ENCODE measurements at regions not wholly inside any gene's neighbourhood (a gene's known extent, or its start where the extent isn't known, plus 50 kb on each side); places are given as distances from the start of the nearest gene placed in this dataset.

DNA sequence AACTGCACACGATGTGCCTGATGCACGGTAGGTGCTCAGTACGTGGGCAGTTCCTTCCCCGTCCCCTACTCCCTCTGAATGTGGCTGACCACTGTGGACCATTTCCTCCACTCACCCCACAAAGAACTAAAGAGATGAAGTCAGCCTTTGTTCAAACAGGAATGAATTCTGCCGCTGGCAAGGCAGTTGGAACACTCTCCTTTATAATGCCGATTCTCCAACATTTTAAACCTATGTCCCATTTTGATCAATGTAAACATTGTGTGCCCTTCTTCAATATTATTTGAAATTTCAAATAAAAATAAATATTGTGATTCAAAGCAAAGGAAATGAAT is 57.5 kb upstream of the MEF2A start:
- H3K27ac ChIP-seq = no peak overlapping the region
- ChIA-PET CTCF (no interaction called here), POLR2A (ENCODE audit: low non-redundant PET) (no interaction called here)
- TF ChIP-seq, protein P1, sequence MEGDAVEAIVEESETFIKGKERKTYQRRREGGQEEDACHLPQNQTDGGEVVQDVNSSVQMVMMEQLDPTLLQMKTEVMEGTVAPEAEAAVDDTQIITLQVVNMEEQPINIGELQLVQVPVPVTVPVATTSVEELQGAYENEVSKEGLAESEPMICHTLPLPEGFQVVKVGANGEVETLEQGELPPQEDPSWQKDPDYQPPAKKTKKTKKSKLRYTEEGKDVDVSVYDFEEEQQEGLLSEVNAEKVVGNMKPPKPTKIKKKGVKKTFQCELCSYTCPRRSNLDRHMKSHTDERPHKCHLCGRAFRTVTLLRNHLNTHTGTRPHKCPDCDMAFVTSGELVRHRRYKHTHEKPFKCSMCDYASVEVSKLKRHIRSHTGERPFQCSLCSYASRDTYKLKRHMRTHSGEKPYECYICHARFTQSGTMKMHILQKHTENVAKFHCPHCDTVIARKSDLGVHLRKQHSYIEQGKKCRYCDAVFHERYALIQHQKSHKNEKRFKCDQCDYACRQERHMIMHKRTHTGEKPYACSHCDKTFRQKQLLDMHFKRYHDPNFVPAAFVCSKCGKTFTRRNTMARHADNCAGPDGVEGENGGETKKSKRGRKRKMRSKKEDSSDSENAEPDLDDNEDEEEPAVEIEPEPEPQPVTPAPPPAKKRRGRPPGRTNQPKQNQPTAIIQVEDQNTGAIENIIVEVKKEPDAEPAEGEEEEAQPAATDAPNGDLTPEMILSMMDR (conservative IDR thresholded peaks at IDR 0.05; ENCODE audit: low read depth) = no peak
- DNase-seq (ENCODE audit: low spot score) = no peak

GRCh38 chr15:99508852-99509251 is 56.9 kb upstream of the MEF2A start:
- ChIA-PET CTCF (no interaction called here), POLR2A (ENCODE audit: low non-redundant PET) (no interaction called here)
- TF ChIP-seq, protein P1 (conservative IDR thresholded peaks at IDR 0.05; ENCODE audit: low read depth) = no peak
- no peak for DNase-seq (ENCODE audit: low spot score)
- no peak overlapping the region for H3K27ac ChIP-seq

DNA sequence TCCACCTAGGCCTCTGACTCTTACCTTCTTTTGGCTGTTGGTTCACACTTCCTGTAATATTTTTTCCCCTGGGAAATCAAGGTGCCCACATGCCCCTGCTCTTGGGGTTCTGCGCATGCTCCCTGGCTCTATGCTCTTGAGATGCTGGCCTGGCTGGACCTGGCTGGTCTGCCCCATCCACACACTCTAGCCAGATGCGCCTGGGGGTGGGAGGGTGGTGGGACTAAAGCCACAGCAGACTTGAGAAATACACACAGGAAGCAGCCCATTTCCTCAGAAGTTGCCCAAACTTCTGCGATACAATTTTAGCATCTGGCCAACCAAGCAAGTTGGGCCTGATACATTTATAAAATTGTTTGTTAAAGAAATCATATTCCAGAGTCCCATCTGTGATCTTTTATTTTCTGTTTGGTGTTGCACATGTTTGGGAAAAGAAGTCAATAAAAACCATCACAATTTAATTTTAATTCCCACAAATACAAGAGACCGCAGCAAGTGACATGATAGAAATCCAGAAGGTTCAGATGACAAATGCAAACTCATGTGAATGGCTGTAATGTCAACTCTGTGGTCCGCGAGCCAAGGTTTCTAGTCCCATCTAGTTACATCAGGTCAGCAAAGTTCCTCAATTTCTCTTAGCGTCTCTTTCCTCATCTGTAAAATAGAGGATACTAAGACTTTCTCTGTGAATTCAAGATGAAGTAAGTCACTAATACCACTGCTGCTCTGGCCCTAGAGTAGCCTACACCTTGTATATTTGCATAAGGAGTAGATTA is 55.9 kb upstream of the MEF2A start:
- ChIA-PET POLR2A (ENCODE audit: low non-redundant PET) (no interaction called here), CTCF (interaction anchor here (0.5 kb wide), 1 partner anchor 113 kb away, joined by 3 read pairs; no protein-coding TSS in a partner anchor)
- TF ChIP-seq, protein P1 (conservative IDR thresholded peaks at IDR 0.05; ENCODE audit: low read depth) = no peak
- H3K27ac ChIP-seq = no peak overlapping the region
- DNase-seq (ENCODE audit: low spot score) = no peak

- CTCF ChIA-PET = no interaction called here
- no peak overlapping the region for H3K27ac ChIP-seq
- no peak for DNase-seq (ENCODE audit: low spot score)
- POLR2A ChIA-PET (ENCODE audit: low non-redundant PET) = no interaction called here
- TF ChIP-seq, protein P1 (conservative IDR thresholded peaks at IDR 0.05; ENCODE audit: low read depth) = no peak
Observed at GRCh38 chr15:99511531-99511865, 54.3 kb upstream of the MEF2A start.

- DNase-seq (ENCODE audit: low spot score) = no peak
- ChIA-PET POLR2A (ENCODE audit: low non-redundant PET) (no interaction called here), CTCF (no interaction called here)
- TF ChIP-seq, protein P1 (conservative IDR thresholded peaks at IDR 0.05; ENCODE audit: low read depth) = no peak
- H3K27ac ChIP-seq = no peak overlapping the region
Observed at GRCh38 chr15:99511866-99512661, 53.7 kb upstream of the MEF2A start.

GRCh38 chr15:99514306-99514705 is 51.5 kb upstream of the MEF2A start:
- no peak overlapping the region for H3K27ac ChIP-seq
- CTCF ChIA-PET = no interaction called here
- TF ChIP-seq, protein P1 (conservative IDR thresholded peaks at IDR 0.05; ENCODE audit: low read depth) = no peak
- POLR2A ChIA-PET (ENCODE audit: low non-redundant PET) = no interaction called here
- DNase-seq (ENCODE audit: low spot score) = no peak
